Neural cell (in vitro differentiated cells): ENCODE measurements at regions not wholly inside any gene's neighbourhood (a gene's known extent, or its start where the extent isn't known, plus 50 kb on each side); places are given as distances from the start of the nearest gene placed in this dataset.
"Not testable (repeated sequence)": the region's sequence is repeated elsewhere in the genome, so short reads cannot be mapped to it uniquely, and the experiment has no call there.

Experiments
- H2AFZ ChIP-seq: fragments of 200-600, 300-800 bp; sonication (generic), shearing (Covaris generic); 2 replicates; pipeline ENCODE4 v1.6.0; 2014; ENCODE audit warnings: low read depth, mild to moderate bottlenecking, antibody characterized with exemption, low read length, moderate library complexity
- H3F3A ChIP-seq: fragments of 200-600 bp; shearing (Covaris generic); 2 replicates; pipeline ENCODE4 v1.6.1; 2016; ENCODE audit warnings: mild to moderate bottlenecking, moderate library complexity, mixed read lengths, antibody characterized with exemption, low read length; ENCODE audit not compliant: insufficient read depth, poor library complexity, severe bottlenecking
- H3K27ac ChIP-seq: fragments of 200-600, 300-800 bp; sonication (generic), shearing (Covaris generic); 2 replicates; pipeline ENCODE4 v1.5.1; 2014; ENCODE audit warnings: mild to moderate bottlenecking, low read length, moderate library complexity
- H3K27me3 ChIP-seq: fragments of 300-800, 200-600 bp; sonication (generic), shearing (Covaris generic); 2 replicates; pipeline ENCODE4 v1.6.0; 2014; ENCODE audit warnings: mild to moderate bottlenecking, low read depth, low read length, moderate library complexity; ENCODE audit not compliant: insufficient read depth
- H3K36me3 ChIP-seq: fragments of 300-800, 200-600 bp; sonication (generic), shearing (Covaris generic); 2 replicates; pipeline ENCODE4 v1.5.1; 2014; ENCODE audit warnings: mild to moderate bottlenecking, antibody characterized with exemption, low read length, moderate library complexity; ENCODE audit not compliant: insufficient read depth
- H3K4me2 ChIP-seq: fragments of 300-800, 200-600 bp; sonication (generic), shearing (Covaris generic); 2 replicates; pipeline ENCODE4 v1.6.0; 2014; ENCODE audit warnings: mild to moderate bottlenecking, low read length
- H3K4me3 ChIP-seq: fragments of 300-800, 200-600 bp; sonication (generic), shearing (Covaris generic); 2 replicates; pipeline ENCODE4 v1.5.1; 2014; ENCODE audit warnings: mild to moderate bottlenecking, low read length, moderate library complexity
- H3K79me2 ChIP-seq: fragments of 200-600 bp; shearing (Covaris generic); replicated peaks from 2 replicates; pipeline ENCODE4 v1.6.0; 2014; ENCODE audit warnings: mild to moderate bottlenecking, low read length, moderate library complexity; ENCODE audit not compliant: insufficient read depth
- H3K9ac ChIP-seq: fragments of 300-800, 200-600 bp; sonication (generic), shearing (Covaris generic); 2 replicates; pipeline ENCODE4 v1.6.1; 2016; ENCODE audit warnings: mild to moderate bottlenecking, low read length, mixed read lengths
- H3K9me2 ChIP-seq: fragments of 200-600 bp; shearing (Covaris generic); 2 replicates; pipeline ENCODE4 v1.6.1; 2016; ENCODE audit warnings: mild to moderate bottlenecking, low read length, mixed read lengths; ENCODE audit not compliant: insufficient read depth
- H3K9me3 ChIP-seq: fragments of 200-600, 300-800 bp; sonication (generic), shearing (Covaris generic); 2 replicates; pipeline ENCODE4 v1.6.1; 2016; ENCODE audit warnings: mild to moderate bottlenecking, mixed run types, low read length, moderate library complexity, mixed read lengths
- H4K20me1 ChIP-seq: fragments of 200-600 bp; shearing (Covaris generic); 2 replicates; pipeline ENCODE4 v1.6.1; 2016; ENCODE audit warnings: mild to moderate bottlenecking, mixed run types; ENCODE audit not compliant: insufficient read depth
- EP300 ChIP-seq: fragments of 450-650 bp; conservative IDR thresholded peaks from 2 replicates; pipeline ENCODE4 v1.6.1; 2014; ENCODE audit warnings: antibody characterized with exemption, mild to moderate bottlenecking, moderate library complexity; ENCODE audit not compliant: poor library complexity, severe bottlenecking
- EZH2 ChIP-seq: fragments of 200-600, 300-800 bp; shearing (Covaris generic), sonication (generic); IDR thresholded peaks from 2 replicates; pipeline ENCODE4 v1.6.1; 2014; ENCODE audit warnings: antibody characterized with exemption, low read length, borderline replicate concordance, mild to moderate bottlenecking; ENCODE audit not compliant: insufficient read depth, poor library complexity, severe bottlenecking
- MXI1 ChIP-seq: fragments of 450-650 bp; conservative IDR thresholded peaks from 2 replicates; pipeline ENCODE4 v1.6.1; 2014; ENCODE audit warnings: antibody characterized with exemption, mild to moderate bottlenecking; ENCODE audit not compliant: poor library complexity, severe bottlenecking
- POLR2AphosphoS5 ChIP-seq: IDR thresholded peaks from 2 replicates; pipeline ENCODE4 v1.6.1; 2012
- RAD21 ChIP-seq: fragments of 450-650 bp; conservative IDR thresholded peaks from 2 replicates; pipeline ENCODE4 v1.6.1; 2014; ENCODE audit warnings: antibody characterized with exemption, mild to moderate bottlenecking, moderate library complexity
- REST ChIP-seq: IDR thresholded peaks from 2 replicates; pipeline ENCODE4 v1.6.1; 2012; ENCODE audit warnings: borderline replicate concordance
- SMC3 ChIP-seq: fragments of 450-650 bp; conservative IDR thresholded peaks from 2 replicates; pipeline ENCODE4 v1.6.1; 2014; ENCODE audit warnings: antibody characterized with exemption, mild to moderate bottlenecking, moderate library complexity; ENCODE audit not compliant: poor library complexity
- TAF1 ChIP-seq: IDR thresholded peaks from 2 replicates; pipeline ENCODE4 v1.6.1; 2012; ENCODE audit warnings: low read depth
- TF ChIP-seq, protein P1 (sequence below): fragments of 450-650 bp; IDR thresholded peaks from 2 replicates; pipeline ENCODE4 v1.5.1; 2014; ENCODE audit warnings: antibody characterized with exemption, mild to moderate bottlenecking, moderate library complexity; ENCODE audit not compliant: poor library complexity, severe bottlenecking

- H3K79me2 ChIP-seq: no peaks in the 10 kb centered on the region
- no peaks in the 10 kb centered on the region for H3F3A ChIP-seq
- no peak overlapping the region for H3K27ac ChIP-seq
- TF ChIP-seq TAF1 (no peak), MXI1 (no peak), EP300 (no peak), SMC3 (no peak), REST (no peak), EZH2 (no peak)
- TF ChIP-seq, protein P1, sequence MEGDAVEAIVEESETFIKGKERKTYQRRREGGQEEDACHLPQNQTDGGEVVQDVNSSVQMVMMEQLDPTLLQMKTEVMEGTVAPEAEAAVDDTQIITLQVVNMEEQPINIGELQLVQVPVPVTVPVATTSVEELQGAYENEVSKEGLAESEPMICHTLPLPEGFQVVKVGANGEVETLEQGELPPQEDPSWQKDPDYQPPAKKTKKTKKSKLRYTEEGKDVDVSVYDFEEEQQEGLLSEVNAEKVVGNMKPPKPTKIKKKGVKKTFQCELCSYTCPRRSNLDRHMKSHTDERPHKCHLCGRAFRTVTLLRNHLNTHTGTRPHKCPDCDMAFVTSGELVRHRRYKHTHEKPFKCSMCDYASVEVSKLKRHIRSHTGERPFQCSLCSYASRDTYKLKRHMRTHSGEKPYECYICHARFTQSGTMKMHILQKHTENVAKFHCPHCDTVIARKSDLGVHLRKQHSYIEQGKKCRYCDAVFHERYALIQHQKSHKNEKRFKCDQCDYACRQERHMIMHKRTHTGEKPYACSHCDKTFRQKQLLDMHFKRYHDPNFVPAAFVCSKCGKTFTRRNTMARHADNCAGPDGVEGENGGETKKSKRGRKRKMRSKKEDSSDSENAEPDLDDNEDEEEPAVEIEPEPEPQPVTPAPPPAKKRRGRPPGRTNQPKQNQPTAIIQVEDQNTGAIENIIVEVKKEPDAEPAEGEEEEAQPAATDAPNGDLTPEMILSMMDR: no peak
- no peak overlapping the region for H3K9ac ChIP-seq
- H2AFZ ChIP-seq: no peak overlapping the region
- H3K4me3 ChIP-seq: no peak overlapping the region
- no peaks in the 10 kb centered on the region for H3K36me3 ChIP-seq
- H3K27me3 ChIP-seq: no peaks in the 10 kb centered on the region
- H3K9me3 ChIP-seq: no peaks in the 10 kb centered on the region
- H3K4me2 ChIP-seq: no peak overlapping the region
- H4K20me1 ChIP-seq: no peaks in the 10 kb centered on the region
- H3K9me2 ChIP-seq: no peaks in the 10 kb centered on the region
Observed at GRCh38 chr15:96201696-96202095, 128.8 kb upstream of the NR2F2 start.

DNA sequence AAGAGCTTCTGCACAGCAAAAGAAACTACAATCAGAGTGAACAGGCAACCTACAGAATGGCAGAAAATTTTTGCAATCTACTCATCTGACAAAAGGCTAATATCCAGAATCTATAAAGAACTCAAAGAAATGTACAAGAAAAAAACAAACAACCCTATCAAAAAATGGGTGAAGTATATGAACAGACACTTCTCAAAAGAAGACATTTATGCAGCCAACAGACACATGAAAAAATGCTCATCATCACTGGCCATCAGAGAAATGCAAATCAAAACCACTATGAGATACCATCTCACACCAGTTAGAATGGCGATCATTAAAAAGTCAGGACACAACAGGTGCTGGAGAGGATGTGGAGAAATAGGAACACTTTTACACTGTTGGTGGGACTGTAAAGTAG is 124.9 kb upstream of the NR2F2 start:
- not testable (repeated sequence) for H3K4me2 ChIP-seq, H3K4me3 ChIP-seq, H2AFZ ChIP-seq, H3K9me2 ChIP-seq, H3K27ac ChIP-seq, H4K20me1 ChIP-seq, H3K9ac ChIP-seq, H3K9me3 ChIP-seq, H3K79me2 ChIP-seq, H3K36me3 ChIP-seq, H3F3A ChIP-seq, H3K27me3 ChIP-seq

GRCh38 chr15:96207377-96208006 is 123.0 kb upstream of the NR2F2 start:
- H3K79me2 ChIP-seq: no peaks in the 10 kb centered on the region
- no peaks in the 10 kb centered on the region for H3F3A ChIP-seq
- H3K9me3 ChIP-seq: no peaks in the 10 kb centered on the region
- no peaks in the 10 kb centered on the region for H3K27me3 ChIP-seq
- H2AFZ ChIP-seq: no peak overlapping the region
- H3K9ac ChIP-seq: no peak overlapping the region
- no peaks in the 10 kb centered on the region for H4K20me1 ChIP-seq
- no peak overlapping the region for H3K4me3 ChIP-seq
- no peak overlapping the region for H3K4me2 ChIP-seq
- TF ChIP-seq EZH2 (no peak), TAF1 (no peak), REST (no peak), POLR2AphosphoS5 (no peak), EP300 (no peak), MXI1 (no peak), RAD21 (no peak), SMC3 (no peak)
- TF ChIP-seq, protein P1: no peak
- no peak overlapping the region for H3K27ac ChIP-seq
- no peaks in the 10 kb centered on the region for H3K36me3 ChIP-seq
- H3K9me2 ChIP-seq: no peaks in the 10 kb centered on the region
